DOHH2 (cell line): ENCODE measurements at regions not wholly inside any gene's neighbourhood (a gene's known extent, or its start where the extent isn't known, plus 50 kb on each side); places are given as distances from the start of the nearest gene placed in this dataset.
"Not testable (repeated sequence)": the region's sequence is repeated elsewhere in the genome, so short reads cannot be mapped to it uniquely, and the experiment has no call there.

Experiments used
- H3F3A ChIP-seq: fragments of 200-600 bp; sonication (generic), shearing (Covaris generic); 2 replicates; pipeline ENCODE4 v1.6.0; 2016; ENCODE audit warnings: antibody characterized with exemption, mild to moderate bottlenecking; ENCODE audit not compliant: control insufficient read depth, insufficient read depth
- H3K27ac ChIP-seq: fragments of 200-600 bp; sonication (generic); 2 replicates; pipeline ENCODE4 v1.5.1; 2014; ENCODE audit warnings: low read depth, mild to moderate bottlenecking, low read length, moderate library complexity
- H3K27me3 ChIP-seq: fragments of 200-600 bp; sonication (generic); 2 replicates; pipeline ENCODE4 v1.6.1; 2014; ENCODE audit warnings: mild to moderate bottlenecking, low read length, mixed read lengths; ENCODE audit not compliant: control insufficient read depth
- H3K36me3 ChIP-seq: fragments of 200-600 bp; sonication (generic); 2 replicates; pipeline ENCODE4 v1.6.1; 2014; ENCODE audit warnings: mild to moderate bottlenecking, low read length, moderate library complexity, mixed read lengths; ENCODE audit not compliant: control insufficient read depth
- H3K4me1 ChIP-seq: fragments of 200-600 bp; sonication (generic); 2 replicates; pipeline ENCODE4 v1.6.1; 2014; ENCODE audit warnings: mild to moderate bottlenecking, low read length, mixed read lengths; ENCODE audit not compliant: control insufficient read depth
- H3K4me2 ChIP-seq: fragments of 200-600 bp; sonication (generic); 2 replicates; pipeline ENCODE4 v1.6.0; 2014; ENCODE audit warnings: mild to moderate bottlenecking, low read length, moderate library complexity
- H3K4me3 ChIP-seq: fragments of 200-600 bp; sonication (generic); 2 replicates; pipeline ENCODE4 v1.5.1; 2014; ENCODE audit warnings: mild to moderate bottlenecking, low read length, mixed read lengths
- H3K79me2 ChIP-seq: fragments of 200-600 bp; sonication (generic); 2 replicates; pipeline ENCODE4 v1.6.1; 2014; ENCODE audit warnings: mild to moderate bottlenecking, low read length, mixed read lengths; ENCODE audit not compliant: control insufficient read depth
- H3K9me2 ChIP-seq: fragments of 200-600 bp; sonication (generic); replicated peaks from 2 replicates; pipeline ENCODE4 v1.6.1; 2014; ENCODE audit warnings: mild to moderate bottlenecking, low read length, mixed read lengths; ENCODE audit not compliant: control insufficient read depth
- H3K9me3 ChIP-seq: fragments of 200-600 bp; sonication (generic); 2 replicates; pipeline ENCODE4 v1.6.1; 2014; ENCODE audit warnings: antibody characterized with exemption, low read length, mixed read lengths; ENCODE audit not compliant: control insufficient read depth, insufficient read depth
- H4K20me1 ChIP-seq: fragments of 200-600 bp; sonication (generic); 2 replicates; pipeline ENCODE4 v1.6.0; 2014; ENCODE audit warnings: low read depth, mild to moderate bottlenecking, antibody characterized with exemption, low read length, moderate library complexity; ENCODE audit not compliant: control insufficient read depth, insufficient read depth
- CTCF ChIP-seq: fragments of 200-600 bp; sonication (generic); IDR thresholded peaks from one replicate; pipeline ENCODE4 v1.5.1; 2014; ENCODE audit warnings: antibody characterized with exemption, mild to moderate bottlenecking, low read depth, low read length; ENCODE audit not compliant: poor library complexity, severe bottlenecking
- EZH2phosphoT487 ChIP-seq: fragments of 200-600 bp; sonication (generic); IDR thresholded peaks from 2 replicates; pipeline ENCODE4 v1.6.1; 2017; ENCODE audit warnings: borderline replicate concordance, mild to moderate bottlenecking, antibody characterized with exemption, low read length, moderate library complexity, mixed read lengths

GRCh38 chr1:47663286-47663685, 225.4 kb downstream of the FOXD2 start:
- Histone ChIP-seq H4K20me1 (no peaks in the 10 kb centered on the region), H3K4me1 (no peaks in the 10 kb centered on the region), H3K36me3 (no peaks in the 10 kb centered on the region), H3K79me2 (no peaks in the 10 kb centered on the region), H3K9me2 (no peaks in the 10 kb centered on the region), H3K4me2 (no peak overlapping the region), H3F3A (no peaks in the 10 kb centered on the region), H3K9me3 (no peaks in the 10 kb centered on the region), H3K27me3 (0 out of 2 replicates have a peak, but pooled peaks cover 6% of the 10 kb centered on the region), H3K27ac (no peak overlapping the region), H3K4me3 (no peak overlapping the region)
- no peak for TF ChIP-seq CTCF
- no peak for TF ChIP-seq EZH2phosphoT487

DNA sequence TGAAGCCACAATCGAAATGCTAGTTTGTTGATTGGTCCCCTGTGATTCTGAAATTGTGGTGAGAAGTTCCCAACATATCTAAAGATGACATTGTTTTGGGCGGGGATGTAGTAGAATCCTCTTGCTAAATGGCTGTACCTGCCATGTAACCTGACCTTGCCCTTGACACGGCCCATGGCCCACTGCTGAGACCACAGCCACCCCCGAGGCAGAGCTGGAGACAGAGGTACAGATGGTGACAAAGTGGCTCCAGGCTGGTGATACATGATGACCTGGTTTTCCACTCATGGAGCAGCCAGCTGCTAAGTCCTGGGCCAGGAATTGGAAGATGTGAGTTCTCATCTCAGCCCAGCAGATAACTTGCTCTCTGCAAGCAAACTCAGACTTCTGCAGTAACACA, 226.5 kb downstream of the FOXD2 start:
- no peak for TF ChIP-seq CTCF
- no peak for TF ChIP-seq EZH2phosphoT487
- no peak overlapping the region for H3K4me2 ChIP-seq

DNA sequence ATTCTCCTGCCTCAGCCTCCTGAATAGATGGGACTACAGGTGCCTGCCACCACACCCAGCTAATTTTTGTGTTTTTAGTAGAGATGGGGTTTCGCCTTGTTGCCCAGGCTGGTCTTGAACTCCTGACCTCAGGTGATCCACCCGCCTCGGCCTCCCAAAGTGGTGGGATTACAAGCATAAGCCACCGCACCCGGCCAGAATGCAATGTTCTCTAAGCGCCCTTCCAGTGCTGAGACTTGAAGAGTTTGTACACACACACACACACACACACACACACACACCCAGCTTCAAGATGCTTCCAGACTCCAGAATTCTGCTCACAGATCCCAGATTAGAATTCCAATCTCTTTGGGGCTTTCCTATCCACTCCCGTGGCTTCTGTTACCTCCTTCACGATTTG, 227.1 kb downstream of the FOXD2 start:
- not testable (repeated sequence) for H3K9me2 ChIP-seq, H4K20me1 ChIP-seq, H3K4me3 ChIP-seq, H3K79me2 ChIP-seq, H3K9me3 ChIP-seq, H3K4me2 ChIP-seq, H3K27me3 ChIP-seq, H3K4me1 ChIP-seq, H3K36me3 ChIP-seq, H3K27ac ChIP-seq, H3F3A ChIP-seq

More for the DNA sequence above, 226.5 kb downstream of the FOXD2 start:
- Histone ChIP-seq H4K20me1 (no peaks in the 10 kb centered on the region), H3F3A (no peaks in the 10 kb centered on the region), H3K4me1 (peaks cover 4% of the 10 kb centered on the region; the same call in 1 of the 2 replicates), H3K9me3 (no peaks in the 10 kb centered on the region), H3K27me3 (0 out of 2 replicates have a peak, but pooled peaks cover 6% of the 10 kb centered on the region), H3K9me2 (no peaks in the 10 kb centered on the region), H3K27ac (no peak overlapping the region), H3K36me3 (no peaks in the 10 kb centered on the region), H3K4me3 (no peak overlapping the region), H3K79me2 (no peaks in the 10 kb centered on the region)

DNA sequence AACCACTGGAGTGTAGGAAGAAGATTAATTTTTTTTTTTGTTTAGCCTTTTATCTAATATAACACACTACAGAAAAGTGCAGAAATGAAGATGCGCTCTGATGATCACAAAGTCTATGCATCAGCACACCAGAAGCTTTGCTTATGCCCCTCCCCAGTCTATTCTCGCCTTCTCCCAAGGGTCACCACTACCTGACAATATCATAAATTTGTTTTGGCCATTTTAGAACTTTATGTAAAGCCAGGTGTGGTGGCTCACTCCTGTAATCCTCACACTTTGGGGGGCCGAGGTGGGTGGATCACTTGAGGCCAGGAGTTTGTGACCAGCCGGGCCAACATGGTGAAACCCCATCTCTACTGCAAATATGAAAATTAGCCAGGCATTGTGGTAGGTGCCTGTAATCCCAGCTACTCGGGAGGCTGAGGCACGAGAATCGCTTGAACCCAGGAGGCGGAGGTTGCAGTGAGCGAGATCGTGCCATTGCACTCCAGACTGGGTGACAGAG, 231.3 kb downstream of the FOXD2 start:
- TF ChIP-seq CTCF (no peak), EZH2phosphoT487 (no peak)
- H4K20me1 ChIP-seq, result no peaks in the 10 kb centered on the region
- no peak overlapping the region for H3K4me3 ChIP-seq
- H3K27me3 ChIP-seq, result 0 out of 2 replicates have a peak, but pooled peaks cover 6% of the 10 kb centered on the region
- no peaks in the 10 kb centered on the region for H3K9me3 ChIP-seq
- no peaks in the 10 kb centered on the region for H3K79me2 ChIP-seq
- peaks cover 4% of the 10 kb centered on the region; the same call in 1 of the 2 replicates for H3K4me1 ChIP-seq
- no peak overlapping the region for H3K4me2 ChIP-seq
- H3K36me3 ChIP-seq, result no peaks in the 10 kb centered on the region
- H3K27ac ChIP-seq, result no peak overlapping the region
- no peaks in the 10 kb centered on the region for H3K9me2 ChIP-seq
- H3F3A ChIP-seq, result no peaks in the 10 kb centered on the region
